Effector memory CD8-positive, alpha-beta T cell (primary cell): ENCODE measurements at regions not wholly inside any gene's neighbourhood (a gene's known extent, or its start where the extent isn't known, plus 50 kb on each side); places are given as distances from the start of the nearest gene placed in this dataset.

Experiments
- ATAC-seq: fragments of 150-1000 bp; cut with Tn5 transposase; replicated peaks from 2 replicates; pipeline ENCODE4 v1.10.0; 2021; ENCODE audit warnings: mild to moderate bottlenecking, moderate library complexity
- DNase-seq, 3 experiments: peaks; one replicate each; pipeline ENCODE4 v3.0.0; 2021
- H3K27ac Mint-ChIP-seq, 2 donors: one replicate each; pipeline ENCODE4 v1.8.0; 2022; ENCODE audit warnings: mild to moderate bottlenecking in 2 of 2, mixed read lengths in 2 of 2, moderate library complexity in 2 of 2
- H3K27me3 Mint-ChIP-seq, 2 donors: one replicate each; pipeline ENCODE4 v1.8.0; 2022; ENCODE audit warnings: mixed read lengths in 2 of 2
- H3K36me3 Mint-ChIP-seq: one replicate; pipeline ENCODE4 v1.8.0; 2022; ENCODE audit warnings: mild to moderate bottlenecking, moderate library complexity, mixed read lengths; ENCODE audit not compliant: insufficient read depth
- H3K4me1 Mint-ChIP-seq, 2 donors: one replicate each; pipeline ENCODE4 v1.8.0; 2022; ENCODE audit warnings: low read depth in 2 of 2, mixed read lengths in 2 of 2
- H3K4me3 Mint-ChIP-seq, 2 donors: one replicate each; pipeline ENCODE4 v1.8.0; 2022; ENCODE audit warnings: mild to moderate bottlenecking in 2 of 2, mixed read lengths in 2 of 2, moderate library complexity in 2 of 2
- H3K9me3 Mint-ChIP-seq, 2 donors: one replicate each; pipeline ENCODE4 v1.8.0; 2022; ENCODE audit warnings: mixed read lengths in 2 of 2

GRCh38 chr5:8923526-8923925, 622.3 kb downstream of the SEMA5A start:
- ATAC-seq, result no peak
- H3K27me3 Mint-ChIP-seq, result no peaks in the 10 kb centered on the region

GRCh38 chr5:8924054-8924793, 621.7 kb downstream of the SEMA5A start:
- no peak for ATAC-seq
- H3K36me3 Mint-ChIP-seq, result peaks cover 3% of the 10 kb centered on the region
- H3K9me3 Mint-ChIP-seq, result peaks cover 13 to 23% of the 10 kb centered on the region in 2 donors
- no peak for DNase-seq
- no peak overlapping the region for H3K4me3 Mint-ChIP-seq
- H3K27ac Mint-ChIP-seq, result no peak overlapping the region
- no peaks in the 10 kb centered on the region for H3K27me3 Mint-ChIP-seq
- H3K4me1 Mint-ChIP-seq, result no peaks in the 10 kb centered on the region

More at GRCh38 chr5:8923526-8923925, 622.3 kb downstream of the SEMA5A start:
- Mint-ChIP-seq H3K4me3 (no peak overlapping the region), H3K36me3 (peaks cover 3% of the 10 kb centered on the region), H3K27ac (no peak overlapping the region), H3K9me3 (peaks cover 12 to 27% of the 10 kb centered on the region in 2 donors), H3K4me1 (no peaks in the 10 kb centered on the region)
- DNase-seq, result no peak

- H3K9me3 Mint-ChIP-seq, result peaks cover 1 to 13% of the 10 kb centered on the region in 2 donors
- DNase-seq, result no peak
- no peaks in the 10 kb centered on the region for H3K4me1 Mint-ChIP-seq
- no peaks in the 10 kb centered on the region for H3K36me3 Mint-ChIP-seq
- ATAC-seq, result no peak
- H3K27me3 Mint-ChIP-seq, result no peaks in the 10 kb centered on the region
- no peak overlapping the region for H3K4me3 Mint-ChIP-seq
- H3K27ac Mint-ChIP-seq, result no peak overlapping the region
These were observed 615.9 kb downstream of the SEMA5A start for GRCh38 chr5:8930021-8930420.

GRCh38 chr5:8934455-8934854, 611.4 kb downstream of the SEMA5A start:
- Mint-ChIP-seq H3K4me3 (no peak overlapping the region), H3K36me3 (no peaks in the 10 kb centered on the region), H3K27me3 (no peaks in the 10 kb centered on the region), H3K9me3 (peaks cover 11 to 17% of the 10 kb centered on the region in 2 donors), H3K27ac (no peak overlapping the region), H3K4me1 (no peaks in the 10 kb centered on the region)
- ATAC-seq (no peak), DNase-seq (no peak)

GRCh38 chr5:8940934-8941333, 604.9 kb downstream of the SEMA5A start:
- no peak overlapping the region for H3K27ac Mint-ChIP-seq
- DNase-seq (no peak), ATAC-seq (no peak)
- no peaks in the 10 kb centered on the region for H3K4me1 Mint-ChIP-seq
- H3K27me3 Mint-ChIP-seq, result no peaks in the 10 kb centered on the region
- H3K4me3 Mint-ChIP-seq, result no peak overlapping the region
- no peaks in the 10 kb centered on the region for H3K36me3 Mint-ChIP-seq
- peaks cover 8 to 38% of the 10 kb centered on the region in 2 donors for H3K9me3 Mint-ChIP-seq

- Mint-ChIP-seq H3K4me1 (no peaks in the 10 kb centered on the region), H3K27ac (no peak overlapping the region), H3K27me3 (no peaks in the 10 kb centered on the region), H3K4me3 (no peak overlapping the region), H3K9me3 (peaks cover 13 to 42% of the 10 kb centered on the region in 2 donors), H3K36me3 (no peaks in the 10 kb centered on the region)
- DNase-seq (no peak), ATAC-seq (no peak)
These were observed 602.6 kb downstream of the SEMA5A start for GRCh38 chr5:8943301-8943700.

GRCh38 chr5:8944005-8944404, 601.9 kb downstream of the SEMA5A start:
- DNase-seq, result no peak
- Mint-ChIP-seq H3K4me3 (no peak overlapping the region), H3K4me1 (no peaks in the 10 kb centered on the region), H3K9me3 (peaks cover 13 to 38% of the 10 kb centered on the region in 2 donors), H3K36me3 (no peaks in the 10 kb centered on the region), H3K27me3 (no peaks in the 10 kb centered on the region), H3K27ac (no peak overlapping the region)
- no peak for ATAC-seq

- no peaks in the 10 kb centered on the region for H3K27me3 Mint-ChIP-seq
- H3K4me1 Mint-ChIP-seq, result no peaks in the 10 kb centered on the region
- ATAC-seq (no peak), DNase-seq (no peak)
- no peaks in the 10 kb centered on the region for H3K36me3 Mint-ChIP-seq
- H3K4me3 Mint-ChIP-seq, result no peak overlapping the region
- H3K9me3 Mint-ChIP-seq, result peaks cover 15 to 18% of the 10 kb centered on the region in 2 donors
- no peak overlapping the region for H3K27ac Mint-ChIP-seq
These were observed 599.9 kb downstream of the SEMA5A start for GRCh38 chr5:8945972-8946371.

GRCh38 chr5:8949908-8950307, 596.0 kb downstream of the SEMA5A start:
- Mint-ChIP-seq H3K27me3 (no peaks in the 10 kb centered on the region), H3K27ac (no peak overlapping the region), H3K9me3 (peaks cover 12 to 15% of the 10 kb centered on the region in 2 donors), H3K4me1 (no peaks in the 10 kb centered on the region), H3K36me3 (no peaks in the 10 kb centered on the region), H3K4me3 (no peak overlapping the region)
- ATAC-seq (no peak), DNase-seq (no peak)

- H3K27me3 Mint-ChIP-seq, result no peaks in the 10 kb centered on the region
- H3K36me3 Mint-ChIP-seq, result no peaks in the 10 kb centered on the region
- no peak overlapping the region for H3K27ac Mint-ChIP-seq
- ATAC-seq, result no peak
- H3K4me1 Mint-ChIP-seq, result no peaks in the 10 kb centered on the region
- no peak for DNase-seq
- H3K4me3 Mint-ChIP-seq, result no peak overlapping the region
- peaks cover 0 to 7% of the 10 kb centered on the region in 2 donors for H3K9me3 Mint-ChIP-seq
These were observed 593.7 kb downstream of the SEMA5A start for GRCh38 chr5:8952147-8952546.

GRCh38 chr5:8953016-8953415, 592.9 kb downstream of the SEMA5A start:
- no peaks in the 10 kb centered on the region for H3K27me3 Mint-ChIP-seq
- DNase-seq (no peak), ATAC-seq (no peak)
- no peaks in the 10 kb centered on the region for H3K36me3 Mint-ChIP-seq
- no peaks in the 10 kb centered on the region for H3K4me1 Mint-ChIP-seq
- H3K4me3 Mint-ChIP-seq, result no peak overlapping the region
- peaks cover 0 to 7% of the 10 kb centered on the region in 2 donors for H3K9me3 Mint-ChIP-seq
- H3K27ac Mint-ChIP-seq, result no peak overlapping the region

- H3K4me3 Mint-ChIP-seq, result no peak overlapping the region
- no peak for ATAC-seq
- no peak for DNase-seq
- peaks cover 0 to 6% of the 10 kb centered on the region in 2 donors for H3K9me3 Mint-ChIP-seq
- H3K4me1 Mint-ChIP-seq, result no peaks in the 10 kb centered on the region
- H3K27ac Mint-ChIP-seq, result no peak overlapping the region
- H3K27me3 Mint-ChIP-seq, result no peaks in the 10 kb centered on the region
- H3K36me3 Mint-ChIP-seq, result no peaks in the 10 kb centered on the region
These were observed 591.9 kb downstream of the SEMA5A start for GRCh38 chr5:8953911-8954438.

- no peaks in the 10 kb centered on the region for H3K27me3 Mint-ChIP-seq
- no peak overlapping the region for H3K27ac Mint-ChIP-seq
- no peak overlapping the region for H3K4me3 Mint-ChIP-seq
- no peak for DNase-seq
- ATAC-seq, result no peak
- H3K9me3 Mint-ChIP-seq, result peaks cover 0 to 3% of the 10 kb centered on the region in 2 donors
- H3K4me1 Mint-ChIP-seq, result no peaks in the 10 kb centered on the region
- H3K36me3 Mint-ChIP-seq, result no peaks in the 10 kb centered on the region
These were observed 591.1 kb downstream of the SEMA5A start for GRCh38 chr5:8954801-8955200.

GRCh38 chr5:8956659-8957058, 589.2 kb downstream of the SEMA5A start:
- no peak overlapping the region for H3K4me3 Mint-ChIP-seq
- ATAC-seq (no peak), DNase-seq (no peak)
- no peaks in the 10 kb centered on the region for H3K4me1 Mint-ChIP-seq
- no peaks in the 10 kb centered on the region for H3K27me3 Mint-ChIP-seq
- no peaks in the 10 kb centered on the region for H3K36me3 Mint-ChIP-seq
- H3K9me3 Mint-ChIP-seq, result peaks cover 0 to 5% of the 10 kb centered on the region in 2 donors
- H3K27ac Mint-ChIP-seq, result no peak overlapping the region
